GM23338 (cell line): ENCODE measurements at regions not wholly inside any gene's neighbourhood (a gene's known extent, or its start where the extent isn't known, plus 50 kb on each side); places are given as distances from the start of the nearest gene placed in this dataset.

ENCODE experiments used
- CREB1 ChIP-seq: fragments of 250-450 bp; sonication (Bioruptor Pico); IDR thresholded peaks from 2 replicates; pipeline ENCODE4 v1.5.0; 2020; ENCODE audit warnings: low read depth, mild to moderate bottlenecking, moderate library complexity
- CTCF ChIP-seq, 2 experiments: fragments of 200-600 bp in 1 of 2; sonication (generic) in 1 of 2; conservative IDR thresholded peaks; 2 replicates each; pipeline versions ENCODE4 v1.5.1 to v1.6.1; 2016 to 2017; ENCODE audit warnings: antibody characterized with exemption in 2 of 2, low read depth in 2 of 2, mild to moderate bottlenecking in 2 of 2, moderate library complexity in 1 of 2
- EZH2 ChIP-seq: fragments of 200-600 bp; sonication (generic); IDR thresholded peaks from one replicate; pipeline ENCODE4 v1.8.0; 2017; ENCODE audit warnings: antibody characterized with exemption, mild to moderate bottlenecking, low read depth; ENCODE audit not compliant: unreplicated experiment
- POLR2AphosphoS5 ChIP-seq: IDR thresholded peaks from 2 replicates; pipeline ENCODE4 v1.6.1; 2016; ENCODE audit warnings: antibody characterized with exemption, low read depth
- STAT1 ChIP-seq: IDR thresholded peaks from one replicate; pipeline ENCODE4 v1.6.1; 2016; ENCODE audit warnings: antibody characterized with exemption; ENCODE audit not compliant: unreplicated experiment
- ZNF331 ChIP-seq: fragments of 250-450 bp; sonication (Bioruptor Pico); IDR thresholded peaks from 2 replicates; pipeline ENCODE4 v1.5.0; 2020; ENCODE audit warnings: low read depth, mild to moderate bottlenecking, moderate library complexity
- TF ChIP-seq, protein P1 (sequence below): IDR thresholded peaks from 2 replicates; pipeline ENCODE4 v1.6.1; 2016; ENCODE audit warnings: antibody characterized with exemption

DNA sequence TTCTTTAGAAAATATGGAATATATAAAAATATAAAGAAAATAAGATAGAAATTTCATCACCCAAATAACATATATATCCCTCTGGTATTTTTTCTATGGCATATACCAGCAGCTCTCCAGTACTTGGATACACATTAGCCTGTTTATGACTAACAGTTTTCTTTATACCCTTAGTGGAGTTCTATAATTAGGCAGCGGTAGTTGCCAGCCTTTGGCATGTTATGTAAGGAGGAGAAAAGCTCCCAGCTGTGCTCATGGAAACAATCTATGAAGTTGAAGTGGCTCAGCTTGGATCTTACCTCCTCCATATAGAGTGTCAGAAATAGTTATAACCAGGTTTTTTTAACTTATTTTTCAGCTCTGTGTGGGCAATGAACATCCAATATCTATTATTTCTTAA, 1636.8 kb downstream of the AMY1C start:
- TF ChIP-seq CTCF (conservative IDR thresholded peaks at IDR 0.05; ENCODE audit: low read depth in 2 of 2) (no peak), POLR2AphosphoS5 (no peak), EZH2 (no peak), STAT1 (no peak), ZNF331 (CRISPR knock-in tag) (no peak), CREB1 (CRISPR knock-in tag) (no peak)
- TF ChIP-seq, protein P1, sequence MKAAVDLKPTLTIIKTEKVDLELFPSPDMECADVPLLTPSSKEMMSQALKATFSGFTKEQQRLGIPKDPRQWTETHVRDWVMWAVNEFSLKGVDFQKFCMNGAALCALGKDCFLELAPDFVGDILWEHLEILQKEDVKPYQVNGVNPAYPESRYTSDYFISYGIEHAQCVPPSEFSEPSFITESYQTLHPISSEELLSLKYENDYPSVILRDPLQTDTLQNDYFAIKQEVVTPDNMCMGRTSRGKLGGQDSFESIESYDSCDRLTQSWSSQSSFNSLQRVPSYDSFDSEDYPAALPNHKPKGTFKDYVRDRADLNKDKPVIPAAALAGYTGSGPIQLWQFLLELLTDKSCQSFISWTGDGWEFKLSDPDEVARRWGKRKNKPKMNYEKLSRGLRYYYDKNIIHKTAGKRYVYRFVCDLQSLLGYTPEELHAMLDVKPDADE, result no peak
